Upper lobe of right lung (tissue), 1 donor: ENCODE measurements at regions not wholly inside any gene's neighbourhood (a gene's known extent, or its start where the extent isn't known, plus 50 kb on each side); places are given as distances from the start of the nearest gene placed in this dataset.
"Not testable (repeated sequence)": the region's sequence is repeated elsewhere in the genome, so short reads cannot be mapped to it uniquely, and the experiment has no call there.

Experiments used
- ATAC-seq: fragments of 200-7000 bp; cut with Tn5 transposase; one replicate; pipeline ENCODE4 v1.9.1; 2020; ENCODE audit warnings: mild to moderate bottlenecking, moderate library complexity
- DNase-seq: peaks from one replicate; pipeline ENCODE4 v3.0.0-alpha.2; 2020
- H3K27ac ChIP-seq: fragments of 200-600 bp; one replicate; pipeline ENCODE4 v1.8.0; 2022
- H3K27me3 ChIP-seq: fragments of 200-600 bp; one replicate; pipeline ENCODE4 v1.8.0; 2022; ENCODE audit warnings: mild to moderate bottlenecking
- H3K36me3 ChIP-seq: fragments of 200-600 bp; one replicate; pipeline ENCODE4 v1.8.0; 2022
- H3K4me1 ChIP-seq: fragments of 200-600 bp; one replicate; pipeline ENCODE4 v1.8.0; 2022
- H3K4me3 ChIP-seq: fragments of 200-600 bp; one replicate; pipeline ENCODE4 v1.8.0; 2022; ENCODE audit warnings: mild to moderate bottlenecking
- H3K9me3 ChIP-seq: fragments of 200-600 bp; one replicate; pipeline ENCODE4 v1.8.0; 2022
- intact Hi-C: fragments of 100-400 bp; cut with DNase I; formaldehyde crosslinking; loops from one replicate; pipeline ENCODE4 v1.11.0; 2022
- TF ChIP-seq, protein P1 (sequence below): fragments of 200-600 bp; IDR thresholded peaks from one replicate; pipeline ENCODE4 v1.8.0; 2022; ENCODE audit warnings: antibody characterized with exemption
- donor health status: DM: no; HTN: yes; CAD: no; lungs with severe emphysema.

DNA sequence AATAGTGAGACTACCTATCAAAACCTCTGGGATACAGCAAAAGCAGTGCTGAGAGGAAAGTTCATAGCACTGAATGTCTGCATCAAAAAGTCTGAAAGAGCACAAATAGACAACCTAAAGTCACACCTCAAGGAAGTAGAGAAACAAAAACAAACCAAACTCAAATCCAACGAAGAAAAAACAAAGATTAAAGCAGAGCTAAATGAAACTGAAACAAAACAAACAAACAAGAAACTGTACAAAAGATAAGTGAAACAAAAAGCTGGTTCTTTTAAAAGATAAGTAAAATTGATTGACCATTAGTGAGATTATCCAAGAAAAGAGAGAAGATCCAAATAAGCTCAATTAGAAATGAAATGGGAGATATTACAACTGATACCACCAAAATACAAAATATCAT, 378.3 kb upstream of the NDST4 start:
- Histone ChIP-seq H3K27ac (no peak overlapping the region), H3K9me3 (no peaks in the 10 kb centered on the region), H3K4me1 (no peaks in the 10 kb centered on the region), H3K36me3 (no peaks in the 10 kb centered on the region), H3K27me3 (no peaks in the 10 kb centered on the region), H3K4me3 (no peak overlapping the region)
- no peak for ATAC-seq
- intact Hi-C loops, result no loop called here
- DNase-seq, result no peak
- TF ChIP-seq, protein P1, sequence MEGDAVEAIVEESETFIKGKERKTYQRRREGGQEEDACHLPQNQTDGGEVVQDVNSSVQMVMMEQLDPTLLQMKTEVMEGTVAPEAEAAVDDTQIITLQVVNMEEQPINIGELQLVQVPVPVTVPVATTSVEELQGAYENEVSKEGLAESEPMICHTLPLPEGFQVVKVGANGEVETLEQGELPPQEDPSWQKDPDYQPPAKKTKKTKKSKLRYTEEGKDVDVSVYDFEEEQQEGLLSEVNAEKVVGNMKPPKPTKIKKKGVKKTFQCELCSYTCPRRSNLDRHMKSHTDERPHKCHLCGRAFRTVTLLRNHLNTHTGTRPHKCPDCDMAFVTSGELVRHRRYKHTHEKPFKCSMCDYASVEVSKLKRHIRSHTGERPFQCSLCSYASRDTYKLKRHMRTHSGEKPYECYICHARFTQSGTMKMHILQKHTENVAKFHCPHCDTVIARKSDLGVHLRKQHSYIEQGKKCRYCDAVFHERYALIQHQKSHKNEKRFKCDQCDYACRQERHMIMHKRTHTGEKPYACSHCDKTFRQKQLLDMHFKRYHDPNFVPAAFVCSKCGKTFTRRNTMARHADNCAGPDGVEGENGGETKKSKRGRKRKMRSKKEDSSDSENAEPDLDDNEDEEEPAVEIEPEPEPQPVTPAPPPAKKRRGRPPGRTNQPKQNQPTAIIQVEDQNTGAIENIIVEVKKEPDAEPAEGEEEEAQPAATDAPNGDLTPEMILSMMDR, result no peak

DNA sequence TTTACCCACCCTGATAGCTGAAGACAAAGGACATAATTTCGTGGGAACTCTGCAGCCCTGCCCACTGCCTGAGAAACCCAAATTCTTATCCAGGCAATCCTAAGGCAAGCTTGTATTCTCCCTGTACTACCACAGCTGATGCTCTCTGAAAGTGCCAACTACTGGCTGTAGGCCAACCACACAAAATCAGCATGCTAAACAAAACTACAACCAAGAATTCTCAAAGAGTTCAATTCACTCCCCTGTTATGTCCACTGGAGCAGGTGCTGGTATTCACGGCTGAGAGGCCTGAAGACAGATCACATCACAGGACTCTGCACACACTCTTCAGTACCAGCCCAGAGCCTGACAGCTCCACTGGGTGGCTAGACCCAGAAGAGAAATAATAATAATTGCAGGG, 375.9 kb upstream of the NDST4 start:
- DNase-seq (no peak), ATAC-seq (no peak)
- intact Hi-C loops, result no loop called here
- TF ChIP-seq, protein P1, result no peak
- Histone ChIP-seq H3K4me3 (no peak overlapping the region), H3K9me3 (no peaks in the 10 kb centered on the region), H3K36me3 (no peaks in the 10 kb centered on the region), H3K4me1 (no peaks in the 10 kb centered on the region), H3K27ac (no peak overlapping the region), H3K27me3 (no peaks in the 10 kb centered on the region)

DNA sequence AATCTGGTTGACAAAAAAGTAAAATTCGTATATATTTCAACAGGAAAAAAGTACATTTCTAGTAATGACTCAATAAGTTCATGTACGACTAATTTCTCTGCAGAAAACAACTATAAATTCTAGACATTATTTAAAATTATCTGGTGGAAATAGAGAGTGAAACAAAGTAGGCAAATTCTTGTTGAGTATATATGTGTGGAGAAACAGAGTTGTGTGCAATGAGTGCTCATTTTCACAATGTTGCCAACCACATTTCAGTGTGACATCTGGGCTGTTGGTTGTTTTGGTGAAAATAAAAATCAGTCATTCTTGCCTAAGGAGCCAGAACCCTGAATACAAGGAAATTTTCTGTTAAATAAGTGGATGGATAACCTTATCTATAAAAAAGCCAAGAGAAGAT, 372.0 kb upstream of the NDST4 start:
- H3K4me3 ChIP-seq, result no peak overlapping the region
- no peak for DNase-seq
- no peaks in the 10 kb centered on the region for H3K4me1 ChIP-seq
- TF ChIP-seq, protein P1, result no peak
- no peaks in the 10 kb centered on the region for H3K9me3 ChIP-seq
- no peak overlapping the region for H3K27ac ChIP-seq
- no peaks in the 10 kb centered on the region for H3K27me3 ChIP-seq
- no peak for ATAC-seq
- intact Hi-C loops, result no loop called here
- H3K36me3 ChIP-seq, result no peaks in the 10 kb centered on the region

DNA sequence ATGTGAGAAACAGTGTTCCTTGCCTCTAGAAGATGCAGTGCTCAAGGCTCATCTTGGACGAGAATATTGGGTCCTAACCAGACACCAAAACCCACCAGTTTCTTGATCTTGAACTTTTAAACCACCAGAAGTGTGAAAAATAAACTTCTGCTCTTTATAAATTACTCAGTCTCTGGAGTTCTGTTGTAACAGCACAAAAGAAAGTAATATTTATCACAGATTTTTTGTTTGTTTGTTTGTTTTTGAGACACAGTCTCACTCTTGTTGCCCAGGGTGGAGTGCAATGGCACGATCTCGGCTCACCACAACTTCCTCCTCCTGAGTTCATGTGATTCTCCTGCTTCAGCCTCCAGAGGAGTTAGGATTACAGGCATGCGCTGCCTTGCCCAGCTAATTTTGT, 371.1 kb upstream of the NDST4 start:
- intact Hi-C loops, result no loop called here
- Histone ChIP-seq H3K36me3 (no peaks in the 10 kb centered on the region), H3K4me3 (no peak overlapping the region), H3K27ac (no peak overlapping the region), H3K4me1 (no peaks in the 10 kb centered on the region), H3K9me3 (no peaks in the 10 kb centered on the region), H3K27me3 (no peaks in the 10 kb centered on the region)
- TF ChIP-seq, protein P1, result no peak
- DNase-seq (no peak), ATAC-seq (no peak)

DNA sequence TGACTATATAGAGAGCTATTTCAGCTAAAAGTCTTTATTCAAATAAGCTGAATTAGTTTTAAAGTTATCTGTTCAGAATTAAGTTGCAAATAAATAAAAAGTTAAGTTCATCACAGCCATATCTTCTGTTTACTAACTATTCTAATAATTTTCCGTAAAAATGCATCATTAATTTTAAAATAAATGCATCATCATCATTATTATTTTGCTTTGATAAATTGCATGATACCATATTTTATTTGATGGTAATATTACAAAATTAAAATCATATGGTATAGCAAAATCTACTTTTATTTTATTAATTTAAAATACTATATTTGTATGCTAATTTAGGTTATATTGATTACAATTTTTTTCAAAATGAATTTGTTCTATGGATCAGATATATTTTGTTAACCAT, 357.3 kb upstream of the NDST4 start:
- intact Hi-C loops, result no loop called here
- TF ChIP-seq, protein P1, result no peak
- Histone ChIP-seq H3K9me3 (no peaks in the 10 kb centered on the region), H3K27me3 (no peaks in the 10 kb centered on the region), H3K36me3 (no peaks in the 10 kb centered on the region), H3K4me3 (no peak overlapping the region), H3K4me1 (no peaks in the 10 kb centered on the region), H3K27ac (no peak overlapping the region)
- no peak for DNase-seq
- ATAC-seq, result no peak

DNA sequence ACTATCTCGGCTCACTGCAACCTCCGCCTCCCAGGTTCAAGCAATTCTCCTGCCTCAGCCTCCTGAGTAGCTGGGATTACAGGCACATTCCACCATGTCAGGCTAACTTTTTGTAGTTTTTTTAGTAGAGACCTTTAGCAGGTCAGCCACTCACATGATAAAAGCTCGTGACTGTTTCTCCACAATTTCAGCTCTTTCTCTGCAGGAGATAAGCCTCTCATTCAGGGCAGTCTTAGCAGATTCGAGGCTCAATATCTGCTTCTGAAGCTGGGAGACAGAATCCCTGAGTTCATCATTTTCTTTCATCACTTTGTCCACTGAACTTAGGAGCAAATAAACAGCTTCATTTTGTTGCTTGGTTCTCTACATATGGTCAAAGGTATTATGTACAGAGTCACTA, 345.9 kb upstream of the NDST4 start:
- ATAC-seq, H3K9me3 ChIP-seq, H3K36me3 ChIP-seq, intact Hi-C loops, H3K4me3 ChIP-seq, DNase-seq, H3K27me3 ChIP-seq, H3K27ac ChIP-seq, H3K4me1 ChIP-seq: not testable (repeated sequence)
